ENCODE measurements at regions not wholly inside any gene's neighbourhood (a gene's known extent, or its start where the extent isn't known, plus 50 kb on each side); places are given as distances from the start of the nearest gene placed in this dataset.

- DNase-seq (ENCODE audit: low spot score), result no peak
- POLR2A ChIA-PET, result no interaction called here
- no peak overlapping the region for H3K4me3 Mint-ChIP-seq
- TF ChIP-seq ATF6 (CRISPR knock-in tag; IDR thresholded peaks at IDR 0.05) (no peak), OVOL2 (CRISPR knock-in tag; IDR thresholded peaks at IDR 0.05; ENCODE audit: borderline replicate concordance) (no peak), CREM (CRISPR knock-in tag; IDR thresholded peaks at IDR 0.05) (no peak), HMGXB4 (CRISPR knock-in tag; IDR thresholded peaks at IDR 0.05) (no peak), NFYB (CRISPR knock-in tag; conservative IDR thresholded peaks at IDR 0.05; ENCODE audit: low read depth) (no peak), KAT7 (CRISPR knock-in tag; IDR thresholded peaks at IDR 0.05; ENCODE audit: borderline replicate concordance) (no peak)
- H3K36me3 Mint-ChIP-seq, result no peaks in the 10 kb centered on the region
- H3K27me3 Mint-ChIP-seq (ENCODE audit: low read depth), result no peaks in the 10 kb centered on the region; the same call in 1 of the 2 replicates
- H3K4me1 Mint-ChIP-seq, result 0 out of 2 replicates have a peak, but pooled peaks cover 7% of the 10 kb centered on the region
- CTCF ChIA-PET, result interaction anchor here (0.6 to 1.0 kb wide), 2 partner anchors 44 to 201 kb away, joined by 3 to 4 read pairs; no protein-coding TSS in a partner anchor
- H3K9me3 Mint-ChIP-seq, result no peaks in the 10 kb centered on the region
- no peak for ATAC-seq
- no peak overlapping the region for H3K27ac Mint-ChIP-seq
These were observed 418.4 kb downstream of the PDCD6IP start for GRCh38 chr3:34216711-34217335.

- POLR2A ChIA-PET, result no interaction called here
- DNase-seq (ENCODE audit: low spot score) (no peak), ATAC-seq (no peak)
- no peak overlapping the region for H3K27ac Mint-ChIP-seq
- no peak overlapping the region for H3K4me3 Mint-ChIP-seq
- no peaks in the 10 kb centered on the region for H3K36me3 Mint-ChIP-seq
- 0 out of 2 replicates have a peak, but pooled peaks cover 4% of the 10 kb centered on the region for H3K4me1 Mint-ChIP-seq
- H3K27me3 Mint-ChIP-seq (ENCODE audit: low read depth), result no peaks in the 10 kb centered on the region; the same call in 1 of the 2 replicates
- CTCF ChIA-PET, result no interaction called here
- no peaks in the 10 kb centered on the region for H3K9me3 Mint-ChIP-seq
- no peak for TF ChIP-seq ATF3 (CRISPR knock-in tag; conservative IDR thresholded peaks at IDR 0.05)
- TF ChIP-seq SP1 (CRISPR knock-in tag; conservative IDR thresholded peaks at IDR 0.05), result no peak
- no peak for TF ChIP-seq ZNF317 (CRISPR knock-in tag; IDR thresholded peaks at IDR 0.05; ENCODE audit: borderline replicate concordance, low read depth)
- TF ChIP-seq ZNF425 (CRISPR knock-in tag; conservative IDR thresholded peaks at IDR 0.05), result no peak
- TF ChIP-seq E2F4 (CRISPR knock-in tag; IDR thresholded peaks at IDR 0.05; ENCODE audit: borderline replicate concordance, low read depth), result no peak
- no peak for TF ChIP-seq NR1H2 (CRISPR knock-in tag; IDR thresholded peaks at IDR 0.05)
- TF ChIP-seq ZSCAN18 (CRISPR knock-in tag; IDR thresholded peaks at IDR 0.05), result no peak
- no peak for TF ChIP-seq USF2 (CRISPR knock-in tag; IDR thresholded peaks at IDR 0.05)
- no peak for TF ChIP-seq TEAD1 (CRISPR knock-in tag; IDR thresholded peaks at IDR 0.05)
- TF ChIP-seq STAT6 (CRISPR knock-in tag; conservative IDR thresholded peaks at IDR 0.05; ENCODE audit: low read depth), result no peak
- TF ChIP-seq SOX15 (CRISPR knock-in tag; IDR thresholded peaks at IDR 0.05), result no peak
- TF ChIP-seq E2F1 (CRISPR knock-in tag; IDR thresholded peaks at IDR 0.05), result no peak
- no peak for TF ChIP-seq GRHL2 (CRISPR knock-in tag; IDR thresholded peaks at IDR 0.05; ENCODE audit: insufficient replicate concordance, severe bottlenecking)
These were observed 420.4 kb downstream of the PDCD6IP start for GRCh38 chr3:34218706-34219385.

Data from WTC11 (cell line).